ENCODE measurements at regions not wholly inside any gene's neighbourhood (a gene's known extent, or its start where the extent isn't known, plus 50 kb on each side); places are given as distances from the start of the nearest gene placed in this dataset.
"Not testable (repeated sequence)": the region's sequence is repeated elsewhere in the genome, so short reads cannot be mapped to it uniquely, and the experiment has no call there.

GRCh38 chr7:157475095-157475494, 138.3 kb downstream of the DNAJB6 start:
- no peak overlapping the region for H3K4me3 ChIP-seq (ENCODE audit: low read length)
- H3K27me3 ChIP-seq (ENCODE audit: control insufficient read depth, insufficient read depth, low read length) = no peaks in the 10 kb centered on the region; the same call in 1 of the 2 replicates
- H3K27ac ChIP-seq (ENCODE audit: low read length) = no peak overlapping the region
- H3K4me1 ChIP-seq (ENCODE audit: control insufficient read depth, insufficient read depth, low read length) = no peaks in the 10 kb centered on the region
- no CpG with 5 or more reads among the region's 6 CpGs for WGBS (ENCODE audit: insufficient coverage, insufficient read length)
- peaks cover 18% of the 10 kb centered on the region for H3K9me3 ChIP-seq (ENCODE audit: control insufficient read depth, insufficient read depth, low read length)
- no peak for DNase-seq (ENCODE audit: low read depth, low spot score)
- peaks cover under 1% of the 10 kb centered on the region; the same call in 1 of the 2 replicates for H3K36me3 ChIP-seq (ENCODE audit: control insufficient read depth, insufficient read depth, low read length)

GRCh38 chr7:157475601-157476000, 138.8 kb downstream of the DNAJB6 start:
- H3K4me1 ChIP-seq (ENCODE audit: control insufficient read depth, insufficient read depth, low read length) = no peaks in the 10 kb centered on the region
- H3K9me3 ChIP-seq (ENCODE audit: control insufficient read depth, insufficient read depth, low read length) = peaks cover 18% of the 10 kb centered on the region
- no peak overlapping the region for H3K4me3 ChIP-seq (ENCODE audit: low read length)
- H3K27ac ChIP-seq (ENCODE audit: low read length) = no peak overlapping the region
- WGBS (ENCODE audit: insufficient coverage, insufficient read length) = no CpG with 5 or more reads among the region's 10 CpGs
- H3K36me3 ChIP-seq (ENCODE audit: control insufficient read depth, insufficient read depth, low read length) = no peaks in the 10 kb centered on the region; the same call in 1 of the 2 replicates
- DNase-seq (ENCODE audit: low read depth, low spot score) = no peak
- no peaks in the 10 kb centered on the region; the same call in 1 of the 2 replicates for H3K27me3 ChIP-seq (ENCODE audit: control insufficient read depth, insufficient read depth, low read length)

- Histone ChIP-seq H3K27ac (ENCODE audit: low read length) (no peak overlapping the region), H3K9me3 (ENCODE audit: control insufficient read depth, insufficient read depth, low read length) (peaks cover 15% of the 10 kb centered on the region), H3K27me3 (ENCODE audit: control insufficient read depth, insufficient read depth, low read length) (no peaks in the 10 kb centered on the region; the same call in 1 of the 2 replicates), H3K4me3 (ENCODE audit: low read length) (no peak overlapping the region), H3K36me3 (ENCODE audit: control insufficient read depth, insufficient read depth, low read length) (no peaks in the 10 kb centered on the region; the same call in 1 of the 2 replicates), H3K4me1 (ENCODE audit: control insufficient read depth, insufficient read depth, low read length) (no peaks in the 10 kb centered on the region)
- WGBS (ENCODE audit: insufficient coverage, insufficient read length) = no CpG with 5 or more reads among the region's 8 CpGs
- no peak for DNase-seq (ENCODE audit: low read depth, low spot score)
Measured at GRCh38 chr7:157476201-157476600, 139.4 kb downstream of the DNAJB6 start.

GRCh38 chr7:157476654-157477549, 140.1 kb downstream of the DNAJB6 start:
- WGBS (ENCODE audit: insufficient coverage, insufficient read length) = no CpG with 5 or more reads among the region's 17 CpGs
- no peaks in the 10 kb centered on the region; the same call in 1 of the 2 replicates for H3K27me3 ChIP-seq (ENCODE audit: control insufficient read depth, insufficient read depth, low read length)
- DNase-seq (ENCODE audit: low read depth, low spot score) = no peak

GRCh38 chr7:157477550-157478212, 140.9 kb downstream of the DNAJB6 start:
- Histone ChIP-seq H3K27me3 (ENCODE audit: control insufficient read depth, insufficient read depth, low read length) (no peaks in the 10 kb centered on the region; the same call in 1 of the 2 replicates), H3K4me1 (ENCODE audit: control insufficient read depth, insufficient read depth, low read length) (no peaks in the 10 kb centered on the region), H3K4me3 (ENCODE audit: low read length) (no peak overlapping the region), H3K36me3 (ENCODE audit: control insufficient read depth, insufficient read depth, low read length) (no peaks in the 10 kb centered on the region; the same call in 1 of the 2 replicates), H3K9me3 (ENCODE audit: control insufficient read depth, insufficient read depth, low read length) (peaks cover 18% of the 10 kb centered on the region), H3K27ac (ENCODE audit: low read length) (no peak overlapping the region)
- no CpG with 5 or more reads among the region's 20 CpGs for WGBS (ENCODE audit: insufficient coverage, insufficient read length)
- DNase-seq (ENCODE audit: low read depth, low spot score) = no peak

More at GRCh38 chr7:157476654-157477549, 140.1 kb downstream of the DNAJB6 start:
- Histone ChIP-seq H3K4me3 (ENCODE audit: low read length) (no peak overlapping the region), H3K27ac (ENCODE audit: low read length) (no peak overlapping the region), H3K9me3 (ENCODE audit: control insufficient read depth, insufficient read depth, low read length) (peaks cover 17% of the 10 kb centered on the region), H3K4me1 (ENCODE audit: control insufficient read depth, insufficient read depth, low read length) (no peaks in the 10 kb centered on the region), H3K36me3 (ENCODE audit: control insufficient read depth, insufficient read depth, low read length) (no peaks in the 10 kb centered on the region; the same call in 1 of the 2 replicates)

- H3K27ac ChIP-seq (ENCODE audit: low read length); DNase-seq (ENCODE audit: low read depth, low spot score); H3K4me3 ChIP-seq (ENCODE audit: low read length); H3K4me1 ChIP-seq (ENCODE audit: control insufficient read depth, insufficient read depth, low read length); H3K36me3 ChIP-seq (ENCODE audit: control insufficient read depth, insufficient read depth, low read length); H3K27me3 ChIP-seq (ENCODE audit: control insufficient read depth, insufficient read depth, low read length): not testable (repeated sequence)
- peaks cover 18% of the 10 kb centered on the region for H3K9me3 ChIP-seq (ENCODE audit: control insufficient read depth, insufficient read depth, low read length)
- WGBS (ENCODE audit: insufficient coverage, insufficient read length) = no CpG with 5 or more reads among the region's 13 CpGs
Measured at GRCh38 chr7:157478611-157479010, 141.8 kb downstream of the DNAJB6 start.

- H3K27me3 ChIP-seq (ENCODE audit: control insufficient read depth, insufficient read depth, low read length) = no peaks in the 10 kb centered on the region; the same call in 1 of the 2 replicates
- H3K4me3 ChIP-seq (ENCODE audit: low read length) = no peak overlapping the region
- no peak overlapping the region for H3K27ac ChIP-seq (ENCODE audit: low read length)
- no peaks in the 10 kb centered on the region; the same call in 1 of the 2 replicates for H3K36me3 ChIP-seq (ENCODE audit: control insufficient read depth, insufficient read depth, low read length)
- no peak for DNase-seq (ENCODE audit: low read depth, low spot score)
- no peaks in the 10 kb centered on the region for H3K4me1 ChIP-seq (ENCODE audit: control insufficient read depth, insufficient read depth, low read length)
- peaks cover 20% of the 10 kb centered on the region for H3K9me3 ChIP-seq (ENCODE audit: control insufficient read depth, insufficient read depth, low read length)
- WGBS (ENCODE audit: insufficient coverage, insufficient read length) = no CpG with 5 or more reads among the region's 15 CpGs
Measured at GRCh38 chr7:157479326-157479725, 142.5 kb downstream of the DNAJB6 start.

- no peak for DNase-seq (ENCODE audit: low read depth, low spot score)
- peaks cover 18% of the 10 kb centered on the region for H3K9me3 ChIP-seq (ENCODE audit: control insufficient read depth, insufficient read depth, low read length)
- no peaks in the 10 kb centered on the region for H3K4me1 ChIP-seq (ENCODE audit: control insufficient read depth, insufficient read depth, low read length)
- no peaks in the 10 kb centered on the region; the same call in 1 of the 2 replicates for H3K27me3 ChIP-seq (ENCODE audit: control insufficient read depth, insufficient read depth, low read length)
- WGBS (ENCODE audit: insufficient coverage, insufficient read length) = no CpG with 5 or more reads among the region's 20 CpGs
- no peak overlapping the region for H3K27ac ChIP-seq (ENCODE audit: low read length)
- no peaks in the 10 kb centered on the region; the same call in 1 of the 2 replicates for H3K36me3 ChIP-seq (ENCODE audit: control insufficient read depth, insufficient read depth, low read length)
- no peak overlapping the region for H3K4me3 ChIP-seq (ENCODE audit: low read length)
Measured at GRCh38 chr7:157480371-157481050, 143.7 kb downstream of the DNAJB6 start.

- Histone ChIP-seq H3K9me3 (ENCODE audit: control insufficient read depth, insufficient read depth, low read length) (peaks cover 15% of the 10 kb centered on the region), H3K27ac (ENCODE audit: low read length) (no peak overlapping the region), H3K4me3 (ENCODE audit: low read length) (no peak overlapping the region), H3K36me3 (ENCODE audit: control insufficient read depth, insufficient read depth, low read length) (no peaks in the 10 kb centered on the region; the same call in 1 of the 2 replicates), H3K4me1 (ENCODE audit: control insufficient read depth, insufficient read depth, low read length) (no peaks in the 10 kb centered on the region), H3K27me3 (ENCODE audit: control insufficient read depth, insufficient read depth, low read length) (no peaks in the 10 kb centered on the region; the same call in 1 of the 2 replicates)
- WGBS (ENCODE audit: insufficient coverage, insufficient read length) = 100% methylated on average over 4 of the region's 6 CpGs
- DNase-seq (ENCODE audit: low read depth, low spot score) = no peak
Measured at GRCh38 chr7:157481389-157481788, 144.6 kb downstream of the DNAJB6 start.

GRCh38 chr7:157482025-157482424, 145.2 kb downstream of the DNAJB6 start:
- Histone ChIP-seq H3K9me3 (ENCODE audit: control insufficient read depth, insufficient read depth, low read length) (peaks cover 13% of the 10 kb centered on the region), H3K27me3 (ENCODE audit: control insufficient read depth, insufficient read depth, low read length) (no peaks in the 10 kb centered on the region; the same call in 1 of the 2 replicates)

More at GRCh38 chr7:157482025-157482424, 145.2 kb downstream of the DNAJB6 start:
- H3K4me3 ChIP-seq (ENCODE audit: low read length) = no peak overlapping the region
- DNase-seq (ENCODE audit: low read depth, low spot score) = no peak
- H3K27ac ChIP-seq (ENCODE audit: low read length) = no peak overlapping the region
- 100% methylated on average over 3 of the region's 8 CpGs for WGBS (ENCODE audit: insufficient coverage, insufficient read length)
- H3K36me3 ChIP-seq (ENCODE audit: control insufficient read depth, insufficient read depth, low read length) = no peaks in the 10 kb centered on the region; the same call in 1 of the 2 replicates
- H3K4me1 ChIP-seq (ENCODE audit: control insufficient read depth, insufficient read depth, low read length) = no peaks in the 10 kb centered on the region

All from iPS DF 6.9 (cell line).